NCI-H1092 (cell line): ENCODE measurements at regions not wholly inside any gene's neighbourhood (a gene's known extent, or its start where the extent isn't known, plus 50 kb on each side); places are given as distances from the start of the nearest gene placed in this dataset.

Source experiments
- DNase-seq: peaks from one replicate; lab custom pipeline; 2025; lab: John Stamatoyannopoulos, UW

DNA sequence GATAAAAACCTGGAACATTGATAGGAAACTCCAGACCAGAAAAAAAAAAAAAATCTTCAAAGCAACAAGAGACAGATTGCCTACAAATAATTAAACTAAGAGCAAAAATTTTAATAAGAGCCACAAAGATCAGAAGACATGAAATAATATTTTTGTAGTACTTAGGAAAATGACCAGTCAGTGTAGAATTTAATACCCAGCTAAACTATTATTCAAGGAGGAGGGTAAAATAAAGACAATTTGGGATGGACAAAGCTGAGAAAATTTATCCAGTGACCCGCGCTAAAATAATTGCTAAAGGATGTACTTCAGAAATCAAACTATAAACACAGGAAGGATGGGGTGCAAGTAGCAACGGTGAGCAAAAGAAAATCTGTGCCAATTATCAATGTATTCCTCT is 133.2 kb downstream of the AQP9 start:
- no peak for DNase-seq

DNA sequence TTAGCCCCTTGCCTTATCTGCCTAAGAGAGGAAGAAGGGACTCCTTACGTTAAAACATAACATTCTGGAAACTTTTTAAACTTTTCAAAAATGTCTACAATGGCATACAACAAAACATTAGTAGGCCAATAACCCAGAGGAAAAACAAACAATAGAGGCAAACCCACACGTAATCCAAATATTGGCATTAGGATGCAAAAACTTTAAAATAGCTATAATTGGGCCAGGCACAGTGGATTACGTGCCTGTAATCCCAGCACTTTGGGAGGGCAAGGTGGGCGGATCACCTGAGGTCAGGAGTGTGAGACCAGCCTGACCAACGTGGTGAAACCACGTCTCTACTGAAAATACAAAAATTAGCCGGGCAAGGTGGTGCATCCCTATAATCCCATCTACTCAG is 134.9 kb downstream of the AQP9 start:
- DNase-seq, result no peak

DNA sequence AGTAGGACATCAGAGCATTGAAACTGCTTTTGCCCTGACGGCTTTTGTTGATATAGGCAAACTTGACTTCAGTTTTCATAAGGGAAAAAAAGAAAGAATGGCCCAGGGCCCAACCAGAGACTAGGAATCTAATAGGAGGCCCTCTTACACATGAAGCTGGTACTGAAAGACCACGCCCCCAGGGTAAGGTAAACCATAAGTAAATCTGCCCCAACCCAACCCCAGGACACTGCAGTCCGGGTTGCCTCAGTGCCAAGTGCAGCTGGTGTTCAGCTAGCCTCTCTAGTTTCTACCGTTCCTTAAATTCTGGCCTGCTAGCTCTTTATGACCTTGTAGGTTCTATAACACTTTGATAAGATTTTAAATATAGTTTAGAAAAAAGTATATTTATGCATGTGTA is 136.7 kb downstream of the AQP9 start:
- no peak for DNase-seq

GRCh38 chr15:58275785-58276184 is 137.6 kb downstream of the AQP9 start:
- DNase-seq, result no peak

- no peak for DNase-seq
Measured at GRCh38 chr15:58276924-58277323, 138.7 kb downstream of the AQP9 start.

DNA sequence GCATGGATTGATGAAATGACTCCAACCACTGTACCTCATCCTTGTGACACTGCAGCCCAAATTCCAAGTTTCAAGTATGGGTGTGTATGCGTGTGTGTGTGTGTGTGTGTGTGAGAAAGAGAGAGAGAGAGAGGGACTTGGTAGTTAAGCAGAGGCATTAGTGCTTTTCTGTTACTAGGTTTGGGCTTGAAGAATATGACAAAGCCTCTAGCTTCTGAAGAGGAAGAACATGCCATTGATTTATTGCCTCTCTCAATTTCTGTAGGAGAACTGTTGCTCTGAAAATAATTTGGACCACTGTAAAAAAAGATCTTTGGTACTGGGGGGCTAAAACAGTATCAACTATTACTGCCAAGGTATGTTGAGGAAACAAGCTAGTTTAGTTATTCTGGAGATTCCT is 139.2 kb downstream of the AQP9 start:
- DNase-seq, result no peak

- DNase-seq, result no peak
Measured at GRCh38 chr15:58279106-58279505, 140.9 kb downstream of the AQP9 start.

DNA sequence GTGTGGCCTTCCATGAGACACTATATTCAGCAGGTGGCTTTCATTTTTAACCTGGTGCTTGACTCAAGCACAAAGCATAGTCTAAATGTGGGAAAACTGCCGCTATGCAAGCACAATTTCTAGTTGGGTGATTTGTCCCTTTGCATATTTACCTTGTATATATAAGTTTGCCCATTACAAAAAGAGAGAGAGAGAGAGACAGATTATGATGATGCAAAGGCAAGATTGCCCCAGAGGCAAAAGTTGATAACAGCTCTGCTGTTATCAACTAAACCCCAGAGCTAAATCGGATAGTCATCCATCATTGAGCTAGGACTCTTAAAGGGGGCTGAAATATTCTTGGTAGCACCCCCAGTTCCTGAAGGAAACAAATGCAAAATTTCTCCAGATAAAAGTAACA is 141.5 kb downstream of the AQP9 start:
- no peak for DNase-seq

- DNase-seq, result no peak
Measured at GRCh38 chr15:58282060-58282708, 144.0 kb downstream of the AQP9 start.

DNA sequence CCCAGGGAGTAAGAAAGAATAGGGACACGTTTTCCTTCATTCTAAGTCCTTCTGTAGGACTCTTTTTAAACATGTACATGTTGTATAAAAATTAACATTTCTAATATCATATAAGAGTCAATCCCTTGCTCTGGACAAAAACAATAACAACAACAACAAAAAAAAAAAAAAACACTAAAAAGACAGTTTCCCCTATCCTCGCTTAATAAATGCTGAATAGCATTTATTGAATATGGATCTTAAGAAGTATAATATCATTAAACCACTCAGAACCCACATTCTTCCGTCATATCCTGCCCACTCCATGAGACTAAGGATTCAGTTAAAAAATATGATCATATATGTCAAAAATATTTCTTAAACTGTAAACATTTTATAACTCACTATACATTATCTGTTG is 145.1 kb downstream of the AQP9 start:
- no peak for DNase-seq

- DNase-seq, result no peak
Measured at GRCh38 chr15:58284293-58284692, 146.1 kb downstream of the AQP9 start.

GRCh38 chr15:58285212-58285920 is 146.4 kb upstream of the LIPC start:
- no peak for DNase-seq

GRCh38 chr15:58285921-58286278 is 145.9 kb upstream of the LIPC start:
- no peak for DNase-seq

GRCh38 chr15:58286523-58286922 is 145.3 kb upstream of the LIPC start:
- DNase-seq, result no peak

GRCh38 chr15:58287891-58288290 is 143.9 kb upstream of the LIPC start:
- no peak for DNase-seq

DNA sequence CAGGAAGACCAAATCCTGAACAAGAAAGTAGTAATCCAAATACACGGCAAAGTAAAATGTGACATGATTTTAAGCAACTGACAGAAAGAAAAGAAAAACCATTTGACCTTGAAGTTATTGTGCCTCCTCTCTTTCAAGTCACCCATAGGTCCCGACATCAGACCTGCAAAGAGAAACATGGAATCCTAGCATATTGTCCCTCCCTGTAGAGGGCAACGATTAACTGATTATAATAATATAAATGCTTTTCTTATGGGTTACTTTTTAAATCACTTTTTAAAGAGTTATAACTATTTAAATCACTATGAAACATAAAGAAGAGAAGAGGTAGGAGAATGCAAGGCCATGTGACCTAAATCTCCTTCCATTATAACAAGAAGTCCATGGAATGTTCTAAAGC is 143.2 kb upstream of the LIPC start:
- no peak for DNase-seq

- DNase-seq, result no peak
Measured at GRCh38 chr15:58291848-58292247, 139.9 kb upstream of the LIPC start.

- DNase-seq, result no peak
Measured at GRCh38 chr15:58292751-58293175, 139.0 kb upstream of the LIPC start.

- DNase-seq, result no peak
Measured at GRCh38 chr15:58293622-58294550, 137.9 kb upstream of the LIPC start.

GRCh38 chr15:58294681-58295254 is 137.0 kb upstream of the LIPC start:
- no peak for DNase-seq

DNA sequence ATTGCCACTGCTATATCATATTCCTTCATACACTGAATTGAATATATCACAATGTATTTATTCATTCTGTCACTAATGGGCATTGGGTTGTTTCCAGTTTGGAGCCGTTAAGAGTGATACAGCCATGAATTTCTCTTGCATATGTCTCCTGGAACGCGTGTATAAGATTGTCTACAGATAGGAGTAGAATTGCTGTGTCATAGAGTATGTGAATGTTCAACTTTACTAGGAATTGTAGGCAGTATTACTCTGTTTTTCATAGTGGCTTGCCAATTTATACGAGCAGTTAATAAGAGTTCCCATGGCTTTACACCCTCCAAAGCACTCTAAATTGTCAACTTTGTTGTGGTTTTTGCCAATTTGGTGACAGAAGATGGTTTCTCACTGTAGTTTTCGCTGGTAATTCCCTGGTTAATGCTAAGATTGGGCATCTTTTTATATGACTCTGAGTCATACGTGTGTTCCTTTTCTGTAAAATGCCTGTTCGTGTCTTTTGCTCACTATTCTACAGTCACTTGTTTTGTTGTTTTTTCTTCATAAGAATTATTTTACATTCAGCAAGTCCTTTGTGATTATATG is 136.1 kb upstream of the LIPC start:
- DNase-seq, result no peak

- DNase-seq, result no peak
Measured at GRCh38 chr15:58296276-58296675, 135.5 kb upstream of the LIPC start.
